SHP77 treated with DMSO at 0.1 percent for 48 hours (cell line): ENCODE measurements at regions not wholly inside any gene's neighbourhood (a gene's known extent, or its start where the extent isn't known, plus 50 kb on each side); places are given as distances from the start of the nearest gene placed in this dataset.

Source experiments
- DNase-seq: peaks from one replicate; lab custom pipeline; 2025; lab: John Stamatoyannopoulos, UW

DNA sequence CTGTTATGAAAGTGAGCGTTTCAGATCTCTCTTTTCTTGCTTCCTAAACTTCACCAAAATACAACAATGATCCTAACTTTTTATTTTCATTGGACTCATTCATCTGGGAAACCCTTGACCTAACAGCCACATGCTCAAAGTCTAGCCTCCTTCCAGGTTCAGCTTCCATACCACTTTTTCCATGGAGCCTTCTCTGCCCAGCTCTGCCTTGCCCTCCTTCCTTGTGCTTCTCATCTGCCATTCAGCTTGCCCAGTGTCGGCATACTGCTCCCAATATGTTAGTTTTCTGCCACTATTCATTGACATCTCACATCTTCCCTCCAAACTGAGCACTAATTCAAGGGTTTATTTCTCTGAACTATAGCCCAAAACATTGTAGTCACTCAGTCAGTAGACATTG, 214.7 kb downstream of the RAD51AP2 start:
- no peak for DNase-seq

DNA sequence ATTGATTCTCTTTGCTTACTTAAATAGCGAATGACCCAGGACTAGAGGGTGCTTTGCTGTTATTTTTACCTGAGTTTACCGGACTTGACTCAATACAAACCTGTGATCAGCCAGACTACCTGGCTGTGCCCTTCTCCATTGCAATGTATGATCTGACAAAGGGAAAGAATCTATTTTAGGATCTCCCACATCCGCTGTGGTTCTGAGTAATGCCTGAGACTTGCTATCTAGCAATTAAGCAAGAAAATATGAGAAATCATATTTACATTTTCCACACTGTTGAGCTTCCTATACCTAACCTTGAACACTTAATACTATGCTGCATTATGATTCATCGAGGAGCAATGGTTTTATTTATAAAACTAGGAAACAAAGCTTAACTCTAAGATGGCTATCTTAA, 215.2 kb downstream of the RAD51AP2 start:
- DNase-seq: no peak

DNA sequence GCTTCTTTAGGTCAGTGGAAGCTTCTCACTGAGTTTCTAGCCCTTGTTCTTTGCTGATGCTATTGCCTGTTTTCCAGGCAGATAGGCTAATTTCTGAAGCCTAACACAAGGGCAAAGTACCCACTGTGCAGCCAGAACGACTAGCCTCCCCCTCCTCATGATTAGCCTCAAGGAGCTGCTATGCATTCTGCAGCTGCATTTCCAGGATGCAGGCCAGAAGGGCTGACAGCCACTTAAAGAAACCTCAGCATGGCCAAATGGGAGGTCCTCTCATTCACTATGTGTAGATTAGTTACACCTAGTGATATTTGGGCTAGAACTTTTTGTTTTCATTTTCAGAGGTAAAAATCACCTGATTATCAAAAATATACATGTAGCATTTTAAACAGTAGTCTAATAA, 216.0 kb downstream of the RAD51AP2 start:
- DNase-seq: no peak

DNA sequence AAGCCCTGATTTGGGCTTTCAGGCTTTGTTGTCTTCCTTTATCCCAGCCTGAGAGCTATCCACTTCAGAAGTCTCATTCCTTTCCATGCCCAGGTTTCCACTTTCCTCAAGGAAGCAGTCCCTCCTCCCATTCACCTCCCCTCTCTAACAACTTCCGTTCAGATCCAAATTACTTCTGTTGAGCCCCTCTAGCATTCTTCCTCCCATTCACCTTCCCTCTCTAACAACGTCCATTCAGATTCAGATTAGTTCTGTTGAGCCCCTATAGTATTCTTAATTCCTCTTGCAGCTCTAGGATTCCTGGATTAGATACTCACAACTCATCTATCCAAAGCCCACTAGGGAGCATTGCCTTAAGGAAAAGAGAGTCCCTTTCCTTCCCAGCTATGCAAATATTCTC, 216.8 kb downstream of the RAD51AP2 start:
- DNase-seq: no peak

DNA sequence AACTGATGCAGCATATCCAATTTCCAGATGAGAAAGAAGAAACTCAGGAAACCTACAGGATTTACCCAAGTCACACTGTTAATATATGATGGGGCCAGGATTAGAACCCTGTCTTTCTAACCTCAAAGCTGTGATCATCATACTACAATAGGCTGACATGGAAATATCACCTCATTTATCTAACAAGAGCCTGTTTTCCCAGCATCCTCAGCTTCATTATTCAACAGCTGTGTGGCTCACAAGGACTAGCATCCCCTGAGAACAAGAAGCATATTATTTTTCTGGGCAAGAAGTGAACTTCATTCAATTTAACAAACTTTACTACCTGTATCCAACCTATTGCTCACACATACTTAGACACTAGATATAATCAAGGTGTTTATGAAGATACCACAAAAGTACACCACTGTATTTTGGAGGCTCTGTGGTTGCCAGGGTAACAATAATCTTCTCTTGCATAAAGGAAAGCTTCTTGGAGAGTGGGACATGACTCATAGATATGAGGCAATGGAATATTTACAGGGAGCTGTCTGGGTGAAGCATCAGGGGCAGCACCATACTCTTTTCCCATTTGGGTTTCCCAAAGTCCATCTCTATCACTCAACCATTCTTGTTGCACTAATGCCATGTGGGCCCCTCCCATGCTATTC, 218.2 kb downstream of the RAD51AP2 start:
- no peak for DNase-seq

DNA sequence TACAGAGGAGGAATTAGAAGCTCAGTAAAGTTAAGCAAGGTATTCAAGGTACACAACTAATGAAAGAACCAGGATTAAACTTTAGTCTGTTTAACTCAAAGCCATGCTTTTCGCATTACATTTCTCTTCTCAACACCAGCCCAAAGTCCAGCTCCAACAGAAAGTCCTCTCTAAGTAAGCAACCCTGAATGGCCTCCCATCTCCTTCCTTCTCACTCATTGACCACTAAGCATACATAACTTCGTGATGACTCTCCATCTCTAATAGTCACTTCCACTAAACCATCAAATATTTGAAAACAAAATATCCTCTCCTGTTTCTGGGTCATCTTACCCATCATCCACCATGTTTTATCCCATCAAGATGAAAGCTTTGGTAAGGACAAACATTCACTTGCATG, 219.8 kb downstream of the RAD51AP2 start:
- no peak for DNase-seq

DNA sequence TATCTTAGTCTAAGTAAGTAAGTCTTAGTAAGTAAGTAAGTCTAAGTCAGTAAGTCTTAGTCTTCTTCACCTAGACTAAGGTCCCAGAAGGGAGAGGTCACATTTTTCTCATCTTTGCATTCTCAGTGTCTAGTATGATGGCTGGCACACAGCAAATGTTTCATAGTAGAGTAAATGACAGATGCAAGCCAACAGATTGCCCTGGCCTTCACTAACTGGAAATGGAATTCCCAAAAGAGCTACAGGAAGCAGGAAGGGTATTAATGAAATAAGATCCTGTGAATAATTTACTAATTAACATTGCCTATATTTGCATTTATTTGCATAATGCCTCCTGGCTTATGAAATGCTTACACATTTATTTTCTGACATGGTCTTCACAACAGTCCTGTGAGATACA, 221.6 kb downstream of the RAD51AP2 start:
- DNase-seq: no peak

DNA sequence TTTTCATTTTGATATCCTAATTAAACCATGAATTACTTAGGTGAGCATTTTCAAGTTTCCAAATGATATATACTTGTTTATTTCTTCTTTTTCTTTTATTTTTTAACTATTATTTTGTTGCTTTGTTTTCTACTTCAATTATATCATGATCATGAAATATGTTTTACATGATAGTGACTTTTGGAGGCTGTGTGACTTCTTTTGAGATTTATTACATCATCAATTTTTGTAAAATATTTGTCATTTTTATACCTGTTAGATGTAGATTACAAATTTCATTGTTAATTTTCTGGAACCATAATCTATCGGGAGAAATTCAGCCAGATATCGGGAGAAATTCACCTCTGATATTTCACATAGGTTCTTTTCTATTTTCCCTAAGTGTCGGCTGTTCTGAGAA, 228.6 kb downstream of the RAD51AP2 start:
- no peak for DNase-seq

DNA sequence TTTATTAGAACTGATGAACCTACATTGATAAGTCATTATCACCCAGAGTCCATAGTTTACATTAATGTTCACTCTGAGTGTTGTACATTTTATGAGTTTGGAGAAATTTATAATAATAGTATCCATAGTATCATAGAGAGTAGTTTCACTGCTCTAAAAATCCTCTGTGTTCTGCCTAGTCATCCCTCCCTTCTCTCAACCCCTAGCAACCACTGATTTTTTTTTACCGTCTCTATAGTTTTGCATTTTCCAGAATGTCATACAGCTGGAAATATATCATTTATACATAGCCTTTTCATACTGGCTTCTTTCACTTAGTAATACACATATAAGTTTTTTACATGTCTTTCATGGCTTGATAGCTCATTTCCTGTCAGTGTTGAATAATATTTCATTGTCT, 231.1 kb downstream of the RAD51AP2 start:
- no peak for DNase-seq

DNA sequence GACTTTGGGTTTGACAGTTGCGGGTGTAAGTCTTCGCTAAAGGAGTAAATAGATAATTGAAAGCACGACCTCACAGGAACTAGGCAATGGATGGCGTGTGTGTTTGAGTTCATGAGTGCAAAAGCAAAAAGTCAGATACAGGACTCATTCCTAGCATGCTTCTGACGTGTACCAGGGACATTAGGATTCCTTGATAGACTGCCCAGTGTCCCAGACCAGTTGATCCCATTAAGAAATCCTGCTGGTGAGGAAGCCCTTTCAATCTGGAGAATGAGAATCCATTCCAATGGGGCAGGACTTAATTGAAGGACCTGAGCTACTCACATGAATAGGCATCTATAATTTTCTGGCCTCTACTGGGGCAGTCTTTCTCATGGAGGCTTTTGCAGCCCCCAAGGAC, 235.4 kb downstream of the RAD51AP2 start:
- no peak for DNase-seq

DNA sequence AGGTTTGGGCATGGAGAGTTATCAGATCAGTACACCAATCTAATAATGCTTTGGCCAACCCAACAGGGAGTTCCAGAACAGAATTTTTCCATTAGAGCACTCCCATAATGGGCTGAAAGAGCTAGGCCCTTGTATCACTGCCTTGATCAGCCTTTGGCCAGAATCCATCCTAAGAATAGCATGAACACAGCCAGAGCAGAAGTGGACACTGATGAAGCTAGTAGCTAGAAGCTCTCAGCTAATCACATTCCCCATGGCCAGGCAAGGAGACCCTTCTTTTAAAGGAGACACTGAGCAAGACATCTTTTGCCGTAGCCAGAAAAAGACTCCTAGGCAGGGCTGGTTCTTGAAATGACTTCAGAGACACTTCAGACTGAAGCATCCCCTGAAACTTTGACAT, 236.0 kb downstream of the RAD51AP2 start:
- no peak for DNase-seq

DNA sequence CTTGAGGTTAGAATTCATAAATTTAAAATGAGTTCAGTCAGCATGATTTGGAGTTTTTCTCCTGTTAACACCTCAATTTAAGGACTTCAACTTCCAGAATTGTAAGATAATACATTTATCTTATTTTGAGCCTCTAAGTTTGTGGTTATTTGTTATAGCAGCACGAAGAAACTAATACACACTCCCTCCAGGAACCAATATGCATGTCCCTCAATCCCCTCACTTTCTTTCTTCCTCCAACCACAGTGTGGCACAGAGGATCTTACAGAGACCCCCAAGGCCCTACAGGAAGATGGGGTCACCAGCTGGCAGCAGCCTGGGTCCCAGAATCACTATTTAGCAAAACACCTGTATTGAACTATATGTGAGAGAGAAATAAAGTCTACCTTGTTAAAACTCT, 242.0 kb downstream of the RAD51AP2 start:
- no peak for DNase-seq

DNA sequence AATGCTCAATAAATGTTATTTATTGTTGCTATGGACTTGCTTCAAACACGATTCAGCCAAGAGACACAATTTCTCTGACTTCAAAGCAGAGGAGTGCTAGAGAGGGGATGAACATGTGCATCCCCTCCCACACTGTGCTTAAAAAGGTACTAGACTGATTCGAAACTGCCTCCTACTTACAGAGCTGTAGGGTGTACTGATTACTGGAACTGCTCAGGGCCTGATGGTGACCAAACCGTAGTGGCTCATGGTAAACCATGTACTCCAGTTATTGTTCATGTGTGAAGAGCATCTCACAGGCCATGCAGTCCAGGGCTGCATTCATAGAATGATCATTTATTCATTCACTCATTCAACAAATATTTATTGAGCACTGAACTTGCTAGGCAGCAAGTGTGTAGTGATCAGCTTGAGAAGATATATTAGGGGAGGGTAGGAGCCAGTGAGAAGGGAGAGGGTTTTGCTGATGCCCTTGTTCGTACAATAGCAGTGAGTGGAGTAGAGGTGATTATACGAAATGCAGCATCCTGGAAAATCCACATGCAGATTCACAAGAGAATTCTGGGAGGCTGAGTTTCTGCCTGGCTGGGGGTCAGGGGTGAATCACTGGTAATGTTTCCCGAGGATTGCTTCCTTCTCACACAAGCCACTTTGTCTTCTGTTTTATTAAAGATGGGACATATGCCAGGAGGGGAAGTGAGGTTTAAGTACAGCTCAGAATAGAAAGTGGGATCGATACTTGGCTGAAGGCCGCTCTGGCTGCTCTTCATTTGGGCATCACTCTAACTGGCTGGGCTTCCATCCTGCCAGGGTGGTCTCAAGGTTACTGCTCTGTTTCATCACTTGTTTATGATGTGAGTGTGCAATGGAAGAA, 245.4 kb downstream of the RAD51AP2 start:
- no peak for DNase-seq

DNA sequence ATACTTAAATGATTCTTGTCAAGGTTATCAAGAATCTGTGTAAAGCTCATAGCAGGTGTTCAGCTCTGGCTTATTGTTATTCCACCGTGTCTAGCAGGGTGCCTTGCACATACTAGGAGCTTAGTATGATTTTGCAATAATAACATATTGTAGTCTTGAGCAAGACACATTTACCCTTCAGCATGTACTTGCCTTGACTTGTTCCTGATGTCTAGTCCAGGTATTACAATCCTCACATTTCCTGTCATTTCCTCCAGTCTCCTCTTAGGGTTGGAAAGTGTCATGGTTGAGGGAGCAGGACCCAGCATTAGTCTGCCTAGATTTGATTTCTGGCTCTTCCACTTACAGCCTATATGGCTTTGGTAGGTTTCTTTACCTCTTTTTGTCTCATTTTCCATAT, 246.1 kb downstream of the RAD51AP2 start:
- DNase-seq: no peak

DNA sequence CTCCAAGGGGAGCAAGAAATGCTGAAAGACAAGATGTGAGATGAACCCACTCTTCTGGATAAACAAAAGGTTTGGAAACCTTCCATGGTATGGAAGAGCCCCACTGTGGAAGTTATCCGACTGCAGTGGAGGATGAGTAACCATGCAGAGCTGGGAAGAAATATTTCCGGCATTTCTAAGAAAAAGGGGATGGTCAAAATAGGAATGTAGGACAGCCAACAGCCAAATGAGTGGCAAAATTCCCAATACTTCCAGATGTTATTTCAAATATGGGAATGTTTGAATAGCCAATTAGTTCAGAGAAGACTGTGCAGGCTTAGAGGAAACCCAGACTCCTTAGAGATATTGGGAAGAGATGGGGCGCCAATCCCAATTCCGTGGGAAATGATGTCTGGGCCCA, 246.8 kb downstream of the RAD51AP2 start:
- no peak for DNase-seq

DNA sequence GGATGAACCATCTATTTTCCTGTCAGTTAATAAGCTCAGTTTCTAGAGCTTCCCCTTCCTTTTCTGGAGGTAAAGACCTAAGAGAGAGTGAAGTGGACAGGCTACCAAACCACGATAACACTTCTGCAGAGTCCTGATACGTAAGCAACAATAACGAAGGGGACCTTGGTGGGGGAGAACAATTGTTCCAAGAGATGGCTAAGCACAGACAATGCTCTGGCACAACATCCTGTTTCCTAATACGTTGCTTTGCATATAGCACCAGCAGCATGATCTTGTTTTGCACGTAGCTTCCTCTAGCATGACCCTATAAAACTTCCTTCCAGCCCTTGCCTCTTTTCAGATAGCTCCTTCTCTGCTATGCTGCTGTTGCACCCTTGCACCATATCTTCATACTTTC, 247.3 kb downstream of the RAD51AP2 start:
- DNase-seq: no peak

DNA sequence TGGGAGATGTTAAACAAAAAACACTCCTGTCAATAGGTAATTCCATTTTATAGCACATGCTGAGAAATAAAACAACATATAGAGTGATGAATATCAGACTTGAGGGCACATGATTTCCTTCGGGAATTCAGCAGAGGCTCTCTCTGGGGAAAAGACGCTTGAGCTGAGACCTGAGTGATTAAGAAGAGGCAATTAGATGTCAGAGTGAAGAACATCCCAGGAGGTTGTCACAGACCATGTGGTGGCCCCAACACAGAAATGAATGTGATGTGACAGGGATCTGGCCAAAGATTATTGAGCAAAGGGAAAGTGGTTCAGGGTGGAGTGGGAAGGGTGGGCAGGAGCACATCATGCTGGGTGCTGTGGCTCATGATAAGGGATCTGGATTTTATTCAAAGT, 254.7 kb downstream of the RAD51AP2 start:
- no peak for DNase-seq

DNA sequence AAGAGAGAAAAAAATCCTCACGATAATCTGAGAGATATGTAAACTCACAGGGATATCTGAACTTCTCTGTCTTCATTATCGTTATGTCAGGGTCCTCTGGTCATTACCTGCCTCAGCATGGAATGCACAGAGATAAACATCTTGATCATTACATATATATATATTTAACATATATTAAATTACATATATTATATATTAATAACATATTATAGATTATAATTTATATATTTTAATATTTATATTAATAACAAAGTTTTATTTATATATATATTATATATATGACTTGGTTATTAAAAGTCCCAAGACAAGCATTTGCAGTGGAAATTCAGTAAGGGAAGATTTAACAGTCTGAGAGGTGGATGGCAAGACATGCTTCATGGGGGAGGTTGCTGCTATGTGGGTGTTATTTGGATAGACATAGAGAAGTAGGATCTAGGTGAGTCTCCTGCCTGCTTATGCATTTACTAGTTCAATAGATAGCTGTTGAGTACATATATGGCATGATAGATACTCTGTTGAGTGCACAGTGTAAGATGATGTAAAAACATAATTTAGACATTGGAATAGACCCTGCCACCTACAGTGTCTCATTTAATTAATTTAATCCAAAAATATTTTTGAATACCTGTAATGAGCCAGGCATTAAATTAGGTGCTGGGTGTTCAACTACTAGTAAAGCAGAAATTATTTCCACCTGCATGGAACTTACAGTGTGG, 255.2 kb downstream of the RAD51AP2 start:
- DNase-seq: no peak

DNA sequence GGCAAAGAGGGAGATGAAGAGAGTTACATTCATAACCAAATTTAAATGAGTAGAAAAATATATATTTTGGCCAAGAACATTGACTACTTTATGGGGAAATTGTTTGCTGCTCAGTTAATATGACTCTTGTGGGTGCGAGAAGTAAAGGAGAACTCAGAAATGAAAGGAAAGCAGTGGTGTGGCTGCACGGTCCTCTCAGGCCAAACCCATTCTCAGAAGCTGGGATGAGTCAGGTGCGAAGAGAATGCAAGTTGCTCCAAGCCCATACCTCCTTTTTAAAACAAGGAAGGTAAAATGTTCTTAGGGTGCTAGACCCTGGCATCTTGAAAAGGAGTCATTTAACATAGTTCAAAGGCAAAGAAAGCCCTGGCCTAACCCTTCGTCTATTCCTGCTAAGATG, 258.6 kb downstream of the RAD51AP2 start:
- no peak for DNase-seq

DNA sequence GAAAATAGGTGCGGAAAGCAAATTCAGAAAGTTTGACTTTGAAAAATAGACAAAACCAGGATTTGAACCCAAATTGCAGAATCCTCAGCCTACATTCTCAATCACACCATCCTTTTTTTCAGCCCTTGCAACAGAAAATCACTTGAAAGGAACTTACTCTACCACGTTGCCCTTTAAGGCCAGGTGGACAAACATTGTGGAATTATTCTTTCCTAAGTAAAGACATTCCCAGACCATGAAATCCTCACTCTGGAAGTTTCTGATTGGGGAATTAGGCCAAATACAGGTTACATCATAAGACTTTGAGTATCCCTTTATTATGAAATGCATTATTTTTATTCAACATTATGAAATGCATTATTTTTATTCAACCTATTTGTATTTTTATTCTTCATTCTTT, 259.4 kb downstream of the RAD51AP2 start:
- no peak for DNase-seq

DNA sequence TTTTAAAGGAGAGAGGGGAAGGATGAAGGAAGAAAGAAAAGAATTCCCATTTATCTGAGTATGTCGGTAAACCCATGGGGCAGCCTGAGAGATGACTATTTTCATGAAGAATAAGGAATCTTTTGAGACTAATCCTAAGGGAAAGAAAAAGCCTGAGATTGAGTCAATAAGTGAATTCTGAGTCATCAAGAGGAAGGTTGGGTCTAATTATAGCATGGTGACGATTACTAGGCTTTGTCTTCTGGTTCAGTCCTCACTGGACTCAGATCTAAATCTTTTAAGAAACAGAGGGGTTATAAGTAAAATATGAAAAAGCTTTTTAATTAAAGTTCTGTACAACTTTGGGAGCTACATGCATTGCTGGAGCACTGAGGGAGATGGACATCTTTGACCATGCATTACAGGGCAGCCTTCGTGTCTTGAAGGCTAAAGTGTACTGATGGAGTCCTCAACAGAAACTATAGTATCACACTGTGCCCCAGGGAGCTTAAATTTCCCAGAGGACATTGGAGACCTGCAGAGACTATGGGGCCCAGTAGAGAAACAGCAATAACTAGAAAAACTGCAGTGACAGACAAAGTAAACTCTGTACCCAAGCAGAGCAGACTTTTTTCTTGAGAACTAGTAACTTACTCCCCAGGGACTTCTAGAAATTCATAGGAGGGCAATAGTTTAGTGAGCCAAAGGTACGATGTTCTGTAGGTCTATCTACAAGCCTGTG, 260.9 kb downstream of the RAD51AP2 start:
- DNase-seq: no peak

DNA sequence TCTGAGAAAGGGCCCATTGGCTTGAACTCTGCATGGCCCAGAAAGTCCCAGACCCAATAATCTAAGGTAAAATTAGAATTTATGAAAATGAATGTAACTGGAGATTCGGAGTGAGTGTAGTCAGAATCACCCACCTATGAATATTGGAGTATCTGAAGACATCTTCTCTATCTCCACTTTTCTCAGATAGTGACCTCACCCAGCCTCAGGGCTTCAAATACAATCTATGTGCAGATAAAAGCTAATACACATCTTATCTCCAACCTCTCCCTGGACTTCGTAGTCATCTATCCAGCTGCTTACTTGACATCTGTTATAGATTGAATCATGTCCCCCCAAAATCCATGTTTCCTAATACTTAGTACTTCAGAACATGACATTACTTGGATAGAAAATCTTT, 263.2 kb downstream of the RAD51AP2 start:
- DNase-seq: no peak
